ENCODE measurements at regions not wholly inside any gene's neighbourhood (a gene's known extent, or its start where the extent isn't known, plus 50 kb on each side); places are given as distances from the start of the nearest gene placed in this dataset.
"Not testable (repeated sequence)": the region's sequence is repeated elsewhere in the genome, so short reads cannot be mapped to it uniquely, and the experiment has no call there.

DNA sequence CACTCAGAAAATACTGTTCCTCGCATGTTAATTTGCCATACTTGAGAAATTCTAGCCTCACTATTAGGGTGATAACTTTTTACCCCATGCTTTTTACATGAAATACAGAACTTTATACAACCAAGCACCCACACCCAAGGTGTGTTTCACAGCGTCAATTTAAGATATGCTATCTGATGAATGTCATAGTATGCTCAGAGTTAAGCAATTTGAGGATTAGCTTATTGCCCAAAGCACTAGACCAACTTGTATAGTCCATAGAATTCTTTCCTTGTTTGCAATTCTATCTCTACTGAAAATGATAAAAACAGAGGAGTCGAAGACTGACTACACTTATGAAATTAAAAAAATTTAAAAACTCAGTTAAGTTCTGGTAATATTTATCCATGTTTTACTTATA lies 82.1 kb upstream of the CARMIL1 start:
- TF ChIP-seq, protein P1, sequence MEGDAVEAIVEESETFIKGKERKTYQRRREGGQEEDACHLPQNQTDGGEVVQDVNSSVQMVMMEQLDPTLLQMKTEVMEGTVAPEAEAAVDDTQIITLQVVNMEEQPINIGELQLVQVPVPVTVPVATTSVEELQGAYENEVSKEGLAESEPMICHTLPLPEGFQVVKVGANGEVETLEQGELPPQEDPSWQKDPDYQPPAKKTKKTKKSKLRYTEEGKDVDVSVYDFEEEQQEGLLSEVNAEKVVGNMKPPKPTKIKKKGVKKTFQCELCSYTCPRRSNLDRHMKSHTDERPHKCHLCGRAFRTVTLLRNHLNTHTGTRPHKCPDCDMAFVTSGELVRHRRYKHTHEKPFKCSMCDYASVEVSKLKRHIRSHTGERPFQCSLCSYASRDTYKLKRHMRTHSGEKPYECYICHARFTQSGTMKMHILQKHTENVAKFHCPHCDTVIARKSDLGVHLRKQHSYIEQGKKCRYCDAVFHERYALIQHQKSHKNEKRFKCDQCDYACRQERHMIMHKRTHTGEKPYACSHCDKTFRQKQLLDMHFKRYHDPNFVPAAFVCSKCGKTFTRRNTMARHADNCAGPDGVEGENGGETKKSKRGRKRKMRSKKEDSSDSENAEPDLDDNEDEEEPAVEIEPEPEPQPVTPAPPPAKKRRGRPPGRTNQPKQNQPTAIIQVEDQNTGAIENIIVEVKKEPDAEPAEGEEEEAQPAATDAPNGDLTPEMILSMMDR (IDR thresholded peaks at IDR 0.05; ENCODE audit: insufficient read depth, missing control alignments) = no peak
- no peak for FAIRE-seq
- DNase-seq (ENCODE audit: insufficient read length, low spot score) = no peak

DNA sequence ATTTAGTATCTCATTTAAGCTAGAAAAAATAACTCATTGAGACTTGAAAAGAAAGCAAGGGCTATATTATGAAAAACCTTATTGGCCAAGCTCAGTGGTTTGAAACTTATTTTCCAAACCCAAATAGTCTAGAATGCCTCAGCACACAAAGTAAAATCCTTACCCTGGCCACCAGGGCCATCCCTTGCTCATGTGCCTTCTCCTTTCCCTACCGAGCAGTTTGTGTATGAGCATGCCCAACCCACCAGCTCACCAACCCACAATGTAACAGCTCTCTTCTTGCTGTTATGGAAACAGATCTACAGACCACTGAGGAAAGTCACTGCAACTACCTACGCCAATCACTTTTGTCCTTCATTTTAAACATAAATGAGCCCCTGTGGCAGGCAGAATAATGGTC lies 79.6 kb upstream of the CARMIL1 start:
- no peak for FAIRE-seq
- TF ChIP-seq, protein P1 (IDR thresholded peaks at IDR 0.05; ENCODE audit: insufficient read depth, missing control alignments) = no peak
- no peak for DNase-seq (ENCODE audit: insufficient read length, low spot score)

DNA sequence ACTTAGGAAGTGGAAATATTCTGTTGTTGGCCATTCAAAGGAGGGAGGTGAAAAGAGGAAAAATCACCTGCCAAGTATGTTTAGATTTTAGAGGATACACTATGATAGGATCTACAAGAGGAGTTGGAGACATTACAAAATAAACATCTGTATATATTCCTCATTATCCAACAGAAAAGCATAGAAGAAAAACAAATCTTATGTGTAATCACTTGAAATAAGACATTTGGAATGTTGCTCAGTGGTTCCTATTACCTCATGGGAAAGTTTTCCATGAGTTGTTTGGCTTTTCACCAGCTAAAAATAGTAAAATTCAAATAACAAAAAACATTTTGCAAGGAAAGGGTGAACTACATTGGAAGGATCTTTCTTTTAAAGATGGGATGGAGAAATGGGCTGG lies 76.7 kb upstream of the CARMIL1 start:
- no peak for DNase-seq (ENCODE audit: insufficient read length, low spot score)
- no peak for FAIRE-seq
- TF ChIP-seq, protein P1 (IDR thresholded peaks at IDR 0.05; ENCODE audit: insufficient read depth, missing control alignments) = no peak

DNA sequence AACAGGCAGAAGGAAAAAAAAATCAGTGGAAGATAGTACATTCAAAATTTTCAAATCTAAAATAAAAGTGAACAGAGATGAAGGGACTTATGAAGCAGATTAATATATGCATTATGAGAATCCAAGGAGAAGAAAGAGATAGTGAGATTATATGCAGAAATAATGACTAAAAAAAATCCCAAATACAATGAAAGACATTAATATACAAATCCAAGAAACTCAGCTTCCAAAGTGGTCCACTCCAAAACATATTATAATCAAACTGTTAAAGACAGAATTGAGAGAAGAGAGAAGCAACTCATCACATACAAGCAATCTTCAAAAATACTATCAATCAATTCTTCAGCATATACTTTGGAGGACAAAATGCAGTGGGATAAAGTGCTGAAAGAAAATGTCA lies 73.5 kb upstream of the CARMIL1 start:
- DNase-seq (ENCODE audit: insufficient read length, low spot score) (no peak), FAIRE-seq (no peak)
- TF ChIP-seq, protein P1 (IDR thresholded peaks at IDR 0.05; ENCODE audit: insufficient read depth, missing control alignments) = no peak

DNA sequence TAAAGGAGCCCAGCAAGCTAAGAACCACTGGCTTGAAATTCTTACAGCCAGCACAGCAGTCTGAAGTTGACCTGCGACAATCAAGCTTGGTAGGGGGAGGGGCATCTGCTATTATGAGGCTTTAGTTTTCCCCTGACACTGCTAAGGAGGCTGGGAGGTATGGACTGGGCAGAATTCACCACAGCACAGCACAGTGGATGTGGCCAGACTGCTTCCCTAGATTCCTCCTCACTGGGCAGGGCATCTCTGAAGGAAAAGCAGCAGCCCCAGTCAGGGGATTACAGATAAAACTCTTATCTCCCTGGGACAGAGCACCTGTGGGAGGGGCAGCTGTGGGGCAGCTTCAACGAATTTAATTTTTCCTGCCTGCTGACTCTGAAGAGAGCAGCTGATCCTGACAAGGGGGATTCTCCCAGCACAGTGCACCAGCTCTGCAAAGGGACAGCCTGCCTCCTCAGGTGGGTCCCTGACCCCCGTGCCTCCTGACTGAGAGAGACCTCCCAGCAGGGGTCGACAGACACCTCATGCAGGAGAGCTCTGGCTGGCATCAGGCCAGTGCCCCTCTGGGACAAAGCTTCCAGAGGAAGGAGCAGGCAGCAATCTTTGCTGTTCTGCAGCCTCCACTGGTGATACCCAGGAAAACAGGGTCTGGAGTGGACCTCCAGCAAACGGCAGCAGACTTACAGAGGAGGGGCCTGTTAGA lies 71.6 kb upstream of the CARMIL1 start:
- FAIRE-seq = not testable (repeated sequence)

DNA sequence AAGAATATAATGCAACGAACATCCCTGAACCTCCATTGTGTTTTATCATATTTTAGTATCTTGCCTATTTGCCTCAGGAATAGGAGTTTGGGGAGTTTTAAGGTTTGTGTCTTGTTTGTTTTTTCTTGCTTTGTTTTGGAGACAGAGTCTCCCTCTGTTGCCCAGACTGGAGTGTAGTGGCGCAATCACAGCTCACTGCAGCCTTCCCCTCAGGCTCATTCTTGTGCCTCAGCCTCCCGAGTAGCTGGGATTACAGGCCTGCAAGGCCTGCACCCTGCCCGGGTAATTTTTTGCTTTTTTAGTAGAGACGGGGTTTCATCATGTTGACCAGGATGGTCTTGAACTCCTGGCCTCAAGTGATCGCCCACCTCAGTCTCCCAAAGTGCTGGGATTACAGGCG lies 63.3 kb upstream of the CARMIL1 start:
- TF ChIP-seq, protein P1 (IDR thresholded peaks at IDR 0.05; ENCODE audit: insufficient read depth, missing control alignments) = no peak
- FAIRE-seq (no peak), DNase-seq (ENCODE audit: insufficient read length, low spot score) (no peak)

More for the DNA sequence above, 71.6 kb upstream of the CARMIL1 start:
- not testable (repeated sequence) for DNase-seq (ENCODE audit: insufficient read length, low spot score)

DNA sequence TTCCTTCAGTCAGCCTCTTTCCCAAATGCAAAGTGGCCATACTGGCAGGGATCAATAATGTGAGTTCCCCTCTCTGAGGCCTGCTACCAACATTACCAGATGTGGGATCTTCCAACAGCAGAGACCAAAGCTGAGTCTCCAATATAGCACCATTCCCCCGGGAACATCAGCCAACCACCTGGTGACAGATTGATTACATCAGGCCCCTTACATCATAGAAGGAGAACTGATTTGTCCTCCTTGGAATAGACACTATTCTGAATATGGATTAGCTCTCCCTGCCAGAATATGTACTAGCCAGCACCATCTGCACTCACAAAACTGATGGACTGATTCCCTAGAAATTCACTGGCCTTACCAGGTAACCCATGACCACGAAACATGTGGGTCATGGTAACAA lies 61.9 kb upstream of the CARMIL1 start:
- TF ChIP-seq, protein P1 (IDR thresholded peaks at IDR 0.05; ENCODE audit: insufficient read depth, missing control alignments) = no peak
- DNase-seq (ENCODE audit: insufficient read length, low spot score) (no peak), FAIRE-seq (no peak)

DNA sequence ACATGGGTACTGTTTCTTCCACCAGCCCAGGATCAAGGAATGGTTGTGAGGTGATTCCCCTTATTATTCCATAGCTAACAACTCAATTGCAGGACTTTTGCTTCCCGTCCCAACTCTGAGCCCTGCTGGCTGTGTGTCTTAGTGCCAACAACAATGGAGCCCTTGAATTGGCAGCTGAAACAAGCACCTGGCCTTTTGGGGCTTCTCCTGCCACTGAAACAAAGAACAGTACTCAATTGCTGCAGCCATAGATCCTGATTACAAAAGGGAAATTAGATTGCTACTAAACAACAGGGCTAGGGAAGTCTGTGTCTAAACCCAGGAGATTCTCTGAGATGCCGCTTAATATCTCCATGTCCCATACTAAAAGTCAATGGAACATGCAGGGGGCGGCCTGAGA lies 61.3 kb upstream of the CARMIL1 start:
- FAIRE-seq = no peak

More for the DNA sequence above, 61.3 kb upstream of the CARMIL1 start:
- DNase-seq (ENCODE audit: insufficient read length, low spot score) = no peak
- TF ChIP-seq, protein P1 (IDR thresholded peaks at IDR 0.05; ENCODE audit: insufficient read depth, missing control alignments) = no peak
